Activated CD4-positive, alpha-beta T cell treated with anti-CD3 and anti-CD28 coated beads for 36 hours (primary cell): ENCODE measurements at regions not wholly inside any gene's neighbourhood (a gene's known extent, or its start where the extent isn't known, plus 50 kb on each side); places are given as distances from the start of the nearest gene placed in this dataset.
A peak's percentile ranks its signal among the peaks of the same experiment; 100 is the strongest.

Source experiments
- ATAC-seq: fragments of 200-7000 bp; cut with Tn5 transposase; one replicate; pipeline ENCODE4 v1.10.0; 2021; ENCODE audit warnings: mild to moderate bottlenecking, moderate library complexity
- CTCF ChIA-PET: fragments of 350-600 bp; sonication (Branson Sonifier 250); formaldehyde crosslinking; loops from one replicate; lab custom pipeline; 2021; ENCODE audit warnings: antibody characterized with exemption; lab: Charles Lee
- POLR2A ChIA-PET: fragments of 350-600 bp; sonication (Branson Sonifier 250); formaldehyde crosslinking; loops from one replicate; lab custom pipeline; 2021; ENCODE audit warnings: antibody characterized with exemption, inconsistent platforms; lab: Charles Lee
- DNase-seq: peaks from one replicate; pipeline ENCODE4 v3.0.0-alpha.2; 2020
- H3K27ac Mint-ChIP-seq: one replicate; pipeline ENCODE4 v1.8.0; 2021; ENCODE audit warnings: mixed read lengths
- H3K27me3 Mint-ChIP-seq: one replicate; pipeline ENCODE4 v1.8.0; 2021; ENCODE audit warnings: mixed read lengths
- H3K36me3 Mint-ChIP-seq: one replicate; pipeline ENCODE4 v1.8.0; 2021; ENCODE audit warnings: low read depth, mixed read lengths
- H3K4me1 Mint-ChIP-seq: one replicate; pipeline ENCODE4 v1.8.0; 2021; ENCODE audit warnings: mixed read lengths
- H3K4me3 Mint-ChIP-seq: one replicate; pipeline ENCODE4 v1.8.0; 2021; ENCODE audit warnings: mild to moderate bottlenecking, moderate library complexity, mixed read lengths
- H3K9me3 Mint-ChIP-seq: one replicate; pipeline ENCODE4 v1.8.0; 2021; ENCODE audit warnings: low read depth, mixed read lengths
- intact Hi-C, 2 experiments: fragments of 100-400 bp; cut with DNase I in 1 of 2; cut with micrococcal nuclease in 1 of 2; formaldehyde crosslinking; loops; one replicate each; pipeline versions ENCODE4 v1.14.2 to v1.15.1; 2022 to 2024; cut with DNase I, micrococcal nuclease

- Mint-ChIP-seq H3K27ac (no peak overlapping the region), H3K36me3 (peaks cover 2% of the 10 kb centered on the region), H3K27me3 (no peaks in the 10 kb centered on the region), H3K4me1 (no peaks in the 10 kb centered on the region), H3K4me3 (no peak overlapping the region), H3K9me3 (peaks cover 9% of the 10 kb centered on the region)
- DNase-seq (no peak), ATAC-seq (no peak)
- ChIA-PET CTCF (no interaction called here), POLR2A (no interaction called here)
- intact Hi-C loops: no loop called here
Observed at GRCh38 chr3:193903966-193904365, 232.0 kb upstream of the HES1 start.

DNA sequence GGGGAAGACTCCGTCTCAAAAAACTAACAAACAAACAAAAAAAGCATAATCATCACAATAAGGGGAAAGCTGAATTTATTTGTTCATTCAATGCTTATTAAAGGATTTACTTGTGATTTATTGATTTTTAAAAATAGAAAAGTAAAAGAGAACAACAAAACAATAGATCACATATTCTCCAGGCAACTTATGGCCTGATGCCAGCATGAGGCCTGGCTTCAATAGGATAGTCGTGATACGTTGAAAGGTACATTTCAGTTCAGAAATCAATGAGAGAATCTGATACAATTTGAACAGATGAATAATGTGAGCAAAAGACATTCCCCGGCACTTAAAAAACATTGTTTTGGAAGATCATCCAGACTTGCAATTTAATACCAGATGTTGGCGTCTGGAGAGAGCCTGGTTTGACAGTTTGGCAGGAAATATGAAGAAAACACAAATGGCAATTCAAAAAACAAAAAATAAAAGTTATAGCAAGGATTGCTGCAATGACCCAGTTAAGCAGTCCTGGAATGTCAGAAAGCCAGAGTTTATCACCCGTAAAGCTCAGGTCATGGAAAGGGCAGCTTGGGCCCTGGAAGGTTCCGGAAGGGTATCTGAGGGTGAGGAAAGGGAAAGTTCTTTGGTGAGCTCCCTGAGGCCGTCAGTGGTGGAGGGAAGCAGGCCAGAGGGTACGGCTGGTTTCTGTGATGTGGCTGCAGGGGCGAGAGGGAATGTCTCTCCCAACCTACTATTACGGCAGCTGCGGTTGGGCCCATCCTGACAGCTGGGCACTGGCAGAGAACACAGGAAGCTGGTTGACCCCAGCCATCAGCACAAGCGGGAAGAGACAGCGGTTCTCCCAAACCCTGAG is 230.2 kb upstream of the HES1 start:
- DNase-seq: no peak
- peaks cover 2% of the 10 kb centered on the region for H3K36me3 Mint-ChIP-seq
- no peak overlapping the region for H3K27ac Mint-ChIP-seq
- peaks cover 12% of the 10 kb centered on the region for H3K4me1 Mint-ChIP-seq
- ChIA-PET POLR2A (no interaction called here), CTCF (interaction anchor here (0.5 kb wide), 1 partner anchor 57 kb away, joined by 3 read pairs; no protein-coding TSS in a partner anchor)
- H3K9me3 Mint-ChIP-seq: peaks cover 9% of the 10 kb centered on the region
- intact Hi-C loops: no loop called here
- H3K27me3 Mint-ChIP-seq: no peaks in the 10 kb centered on the region
- no peak overlapping the region for H3K4me3 Mint-ChIP-seq
- no peak for ATAC-seq

GRCh38 chr3:193906849-193907410 is 229.0 kb upstream of the HES1 start:
- intact Hi-C loops: no loop called here
- Mint-ChIP-seq H3K36me3 (peaks cover 2% of the 10 kb centered on the region), H3K27ac (no peak overlapping the region), H3K27me3 (no peaks in the 10 kb centered on the region), H3K4me3 (no peak overlapping the region), H3K4me1 (peaks cover 24% of the 10 kb centered on the region), H3K9me3 (peaks cover 9% of the 10 kb centered on the region)
- DNase-seq (no peak), ATAC-seq (no peak)
- ChIA-PET CTCF (no interaction called here), POLR2A (no interaction called here)

DNA sequence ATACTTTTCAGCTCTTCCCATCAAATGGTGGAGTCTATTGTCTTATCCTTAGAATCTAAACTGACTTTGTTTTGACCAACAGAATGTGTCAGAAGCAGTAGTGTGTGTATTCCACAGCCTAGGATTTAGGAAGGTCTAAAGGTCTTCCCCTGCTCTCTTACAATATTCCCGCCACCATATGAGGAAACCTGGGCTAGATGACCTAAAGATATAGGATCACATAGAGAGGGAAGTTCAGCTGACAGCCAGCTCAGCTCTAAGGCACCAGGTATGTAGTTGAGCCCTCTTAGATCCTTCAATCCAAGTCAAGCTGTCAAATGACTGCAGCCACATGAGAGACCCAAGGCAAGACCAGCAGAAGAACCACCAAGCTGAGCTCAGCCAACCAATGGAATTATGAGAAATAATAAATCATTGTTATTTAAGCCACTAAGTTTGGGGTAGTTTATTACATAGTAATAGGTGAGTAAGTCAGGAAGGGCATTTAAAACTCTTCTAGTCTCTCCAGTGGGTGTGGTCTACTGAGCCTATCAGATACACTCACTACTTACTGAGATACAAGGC is 227.7 kb upstream of the HES1 start:
- H3K9me3 Mint-ChIP-seq: peaks cover 9% of the 10 kb centered on the region
- POLR2A ChIA-PET: no interaction called here
- no peaks in the 10 kb centered on the region for H3K27me3 Mint-ChIP-seq
- peaks cover 2% of the 10 kb centered on the region for H3K36me3 Mint-ChIP-seq
- DNase-seq (no peak), ATAC-seq (no peak)
- peaks cover 34% of the 10 kb centered on the region for H3K4me1 Mint-ChIP-seq
- no peak overlapping the region for H3K27ac Mint-ChIP-seq
- intact Hi-C loops: no loop called here
- no peak overlapping the region for H3K4me3 Mint-ChIP-seq
- CTCF ChIA-PET: no interaction called here

DNA sequence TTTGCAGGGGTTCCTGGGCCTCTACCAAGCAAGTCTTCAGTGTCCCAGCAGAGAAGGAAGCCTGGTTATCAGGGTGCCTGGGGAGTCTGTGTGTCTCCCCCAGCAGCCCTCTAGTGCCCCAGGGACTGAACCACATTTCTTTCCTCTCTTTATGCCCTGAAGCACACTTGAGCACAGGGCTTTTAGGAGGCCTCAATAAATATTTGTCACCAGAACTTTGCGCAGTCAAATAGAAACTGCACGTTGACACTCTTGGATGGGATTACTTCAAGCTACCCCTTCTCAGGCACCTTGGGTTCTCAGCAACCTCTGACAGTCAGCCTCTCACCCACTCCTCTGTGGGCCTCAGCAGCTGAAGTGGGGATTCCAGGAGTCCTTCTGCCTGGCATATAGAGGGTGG is 226.6 kb upstream of the HES1 start:
- peaks cover 9% of the 10 kb centered on the region for H3K9me3 Mint-ChIP-seq
- DNase-seq: peak; percentile 17
- peak; percentile 53 for ATAC-seq
- ChIA-PET CTCF (no interaction called here), POLR2A (no interaction called here)
- no peaks in the 10 kb centered on the region for H3K27me3 Mint-ChIP-seq
- intact Hi-C loops: no loop called here
- H3K4me3 Mint-ChIP-seq: no peak overlapping the region
- H3K27ac Mint-ChIP-seq: peak overlapping the region; percentile 65
- peaks cover 2% of the 10 kb centered on the region for H3K36me3 Mint-ChIP-seq
- peaks cover 34% of the 10 kb centered on the region for H3K4me1 Mint-ChIP-seq

GRCh38 chr3:193910310-193910709 is 225.6 kb upstream of the HES1 start:
- ChIA-PET CTCF (no interaction called here), POLR2A (no interaction called here)
- ATAC-seq (peak; percentile 35), DNase-seq (no peak)
- Mint-ChIP-seq H3K9me3 (peaks cover 9% of the 10 kb centered on the region), H3K36me3 (peaks cover 2% of the 10 kb centered on the region), H3K27ac (peak overlapping the region; percentile 65), H3K4me3 (no peak overlapping the region), H3K4me1 (peaks cover 34% of the 10 kb centered on the region), H3K27me3 (no peaks in the 10 kb centered on the region)
- intact Hi-C loops: no loop called here

DNA sequence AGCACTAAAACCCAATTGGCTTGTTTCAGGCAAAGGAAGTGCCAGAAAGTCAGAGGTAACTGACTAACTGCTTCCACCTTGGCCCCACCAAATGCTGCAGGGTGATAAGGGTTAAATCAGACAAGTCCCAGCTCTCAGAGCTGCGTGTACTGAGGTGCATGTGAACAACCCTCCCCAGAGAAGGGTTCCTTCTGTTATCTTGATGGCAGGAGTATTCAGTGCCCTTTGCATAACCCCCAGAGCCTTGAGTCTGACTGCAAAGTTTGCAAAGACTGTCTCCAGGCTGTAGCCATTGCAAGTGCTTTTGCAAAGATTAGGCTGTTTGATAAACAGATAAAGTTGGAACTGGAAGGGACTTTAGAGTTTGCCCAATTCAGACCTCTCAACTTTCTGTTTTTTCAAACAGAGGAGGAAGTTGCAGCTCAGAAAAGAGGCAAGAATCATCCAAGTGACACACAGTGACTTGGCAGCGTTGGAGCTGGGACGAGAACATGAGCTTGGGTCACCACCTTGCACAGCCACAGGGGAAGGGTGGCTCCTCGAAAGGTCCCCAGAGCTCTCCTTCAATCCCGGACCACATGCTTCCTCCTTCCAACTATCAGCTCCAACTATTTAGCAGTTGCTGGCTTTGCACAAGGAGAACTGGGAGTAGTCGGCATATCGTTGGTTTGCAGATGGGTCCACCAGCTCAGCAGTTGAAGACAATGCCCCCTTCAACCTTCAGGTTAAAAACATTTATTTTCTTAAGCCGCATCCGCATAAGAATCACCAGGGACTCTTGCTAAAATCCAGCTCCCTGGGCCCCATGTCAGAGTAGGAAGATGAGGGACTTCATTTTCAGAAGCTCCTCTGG is 224.8 kb upstream of the HES1 start:
- peaks cover 2% of the 10 kb centered on the region for H3K36me3 Mint-ChIP-seq
- H3K27me3 Mint-ChIP-seq: no peaks in the 10 kb centered on the region
- ChIA-PET CTCF (interaction anchor here (0.7 to 1.1 kb wide), 3 partner anchors 35 to 130 kb away, joined by 3 read pairs; no protein-coding TSS in a partner anchor), POLR2A (no interaction called here)
- peak overlapping the region; percentile 26 for H3K4me3 Mint-ChIP-seq
- peak overlapping the region; percentile 89 for H3K27ac Mint-ChIP-seq
- peak; percentile 54 for DNase-seq
- H3K4me1 Mint-ChIP-seq: peaks cover 34% of the 10 kb centered on the region
- intact Hi-C loops: no loop called here
- peaks cover 9% of the 10 kb centered on the region for H3K9me3 Mint-ChIP-seq
- peak; percentile 76 for ATAC-seq

GRCh38 chr3:193911784-193912340 is 224.1 kb upstream of the HES1 start:
- peak; percentile 30 for ATAC-seq
- POLR2A ChIA-PET: no interaction called here
- H3K4me3 Mint-ChIP-seq: peak overlapping the region; percentile 26

DNA sequence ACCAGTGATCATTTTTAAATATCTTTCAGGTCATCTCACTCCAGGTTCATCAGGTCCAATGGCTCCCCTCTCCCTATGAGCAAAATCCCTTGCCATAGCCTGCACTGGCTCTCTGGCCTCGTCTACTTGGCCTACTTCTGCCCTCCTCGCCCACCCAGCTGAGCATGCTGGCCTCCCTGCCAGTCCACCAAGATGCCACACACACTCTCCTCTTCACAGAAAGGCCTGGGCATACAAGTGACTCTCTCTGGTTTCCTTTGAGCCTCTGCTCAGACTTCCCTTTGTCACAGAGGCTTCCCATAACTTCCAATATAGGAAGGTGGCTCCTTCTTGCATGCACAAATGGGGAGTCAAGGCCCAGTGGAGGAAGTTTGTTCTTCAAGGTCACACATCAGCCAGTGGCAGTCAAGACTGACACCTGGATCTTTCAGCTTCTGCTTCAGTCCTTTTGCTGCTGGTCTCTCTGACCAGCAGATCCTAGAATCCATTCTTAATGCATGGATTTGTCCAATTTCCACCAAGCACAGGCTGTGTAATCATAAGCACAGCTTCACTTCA is 223.2 kb upstream of the HES1 start:
- Mint-ChIP-seq H3K4me1 (peaks cover 34% of the 10 kb centered on the region), H3K9me3 (peaks cover 9% of the 10 kb centered on the region), H3K27me3 (no peaks in the 10 kb centered on the region), H3K4me3 (no peak overlapping the region), H3K27ac (peak overlapping the region; percentile 17), H3K36me3 (peaks cover 2% of the 10 kb centered on the region)
- DNase-seq (no peak), ATAC-seq (no peak)
- intact Hi-C loops: no loop called here
- ChIA-PET POLR2A (no interaction called here), CTCF (no interaction called here)

More at GRCh38 chr3:193911784-193912340, 224.1 kb upstream of the HES1 start:
- intact Hi-C loops: no loop called here
- H3K9me3 Mint-ChIP-seq: peaks cover 9% of the 10 kb centered on the region
- CTCF ChIA-PET: interaction anchor here (1.0 to 1.1 kb wide), 2 partner anchors 34 to 130 kb away, joined by 3 read pairs; no protein-coding TSS in a partner anchor
- peak overlapping the region; percentile 89 for H3K27ac Mint-ChIP-seq
- H3K4me1 Mint-ChIP-seq: peaks cover 34% of the 10 kb centered on the region
- DNase-seq: peak; percentile 23
- H3K27me3 Mint-ChIP-seq: no peaks in the 10 kb centered on the region
- peaks cover 2% of the 10 kb centered on the region for H3K36me3 Mint-ChIP-seq

DNA sequence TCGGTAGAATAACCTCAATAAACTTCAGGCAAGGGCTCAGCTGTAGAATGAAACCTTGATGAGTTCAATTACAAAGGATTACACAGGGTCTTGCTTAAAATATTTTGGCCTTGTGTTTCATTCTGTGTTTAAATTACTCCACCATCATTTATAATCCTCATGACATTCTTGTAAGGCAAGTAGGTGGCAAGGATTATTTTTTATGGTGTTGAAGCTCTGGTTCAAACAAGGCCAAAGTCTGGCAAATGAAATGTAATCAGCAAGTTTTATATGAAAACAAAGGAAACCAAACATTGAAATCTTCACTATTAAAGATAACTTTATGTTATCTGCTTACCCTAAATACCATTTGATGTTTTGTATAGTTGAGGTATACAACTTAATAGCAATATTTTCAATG is 221.3 kb upstream of the HES1 start:
- ChIA-PET CTCF (no interaction called here), POLR2A (no interaction called here)
- no peak for DNase-seq
- intact Hi-C loops: no loop called here
- Mint-ChIP-seq H3K9me3 (no peaks in the 10 kb centered on the region), H3K4me1 (peaks cover 34% of the 10 kb centered on the region), H3K4me3 (no peak overlapping the region), H3K27me3 (no peaks in the 10 kb centered on the region), H3K36me3 (no peaks in the 10 kb centered on the region), H3K27ac (no peak overlapping the region)
- ATAC-seq: no peak

- Mint-ChIP-seq H3K4me1 (peaks cover 29% of the 10 kb centered on the region), H3K9me3 (no peaks in the 10 kb centered on the region), H3K27ac (no peak overlapping the region), H3K4me3 (no peak overlapping the region), H3K27me3 (no peaks in the 10 kb centered on the region), H3K36me3 (no peaks in the 10 kb centered on the region)
- ChIA-PET POLR2A (no interaction called here), CTCF (interaction anchor here (1.6 kb wide), 1 partner anchor 401 kb away, joined by 3 read pairs; no protein-coding TSS in a partner anchor)
- intact Hi-C loops: no loop called here
- ATAC-seq (no peak), DNase-seq (no peak)
Observed at GRCh38 chr3:193915099-193915498, 220.8 kb upstream of the HES1 start.
